Activated CD4-positive, alpha-beta T cell treated with anti-CD3 and anti-CD28 coated beads, Interleukin-2, Interleukin-6, amounts not matched to agents 100 ng/mL and 50 ng/mL, durations not matched to agents 16 hours and 8 hours (primary cell): ENCODE measurements at regions not wholly inside any gene's neighbourhood (a gene's known extent, or its start where the extent isn't known, plus 50 kb on each side); places are given as distances from the start of the nearest gene placed in this dataset.

Source experiments
- DNase-seq: peaks from one replicate; pipeline ENCODE4 v3.0.0-alpha.2; 2020

- no peak for DNase-seq
Measured at GRCh38 chr2:128498086-128498485, 179.4 kb upstream of the HS6ST1 start.

DNA sequence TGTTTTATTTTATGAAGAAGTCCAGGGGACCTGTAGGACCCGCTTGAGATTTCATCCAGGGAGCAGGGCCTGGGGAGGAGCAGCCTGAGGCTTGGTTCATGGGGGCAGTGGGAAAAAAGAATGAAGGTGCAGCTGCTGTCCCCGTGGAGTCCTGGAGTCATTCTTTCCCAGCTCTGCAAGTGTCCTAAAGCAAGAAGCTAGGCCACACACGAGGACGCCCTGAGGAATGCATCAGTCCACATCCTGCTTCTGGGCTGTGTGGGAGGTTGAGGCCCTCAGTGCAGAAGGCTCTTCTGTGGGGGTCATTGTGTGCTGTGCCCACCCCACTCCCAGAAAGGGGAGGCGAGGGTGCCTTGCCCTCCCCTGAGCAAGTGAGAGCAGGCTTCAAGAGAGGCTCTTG is 179.9 kb upstream of the HS6ST1 start:
- DNase-seq: no peak

- DNase-seq: no peak
Measured at GRCh38 chr2:128499367-128500137, 180.9 kb upstream of the HS6ST1 start.

GRCh38 chr2:128500138-128500800 is 181.6 kb upstream of the HS6ST1 start:
- no peak for DNase-seq

GRCh38 chr2:128501006-128501690 is 182.5 kb upstream of the HS6ST1 start:
- no peak for DNase-seq

DNA sequence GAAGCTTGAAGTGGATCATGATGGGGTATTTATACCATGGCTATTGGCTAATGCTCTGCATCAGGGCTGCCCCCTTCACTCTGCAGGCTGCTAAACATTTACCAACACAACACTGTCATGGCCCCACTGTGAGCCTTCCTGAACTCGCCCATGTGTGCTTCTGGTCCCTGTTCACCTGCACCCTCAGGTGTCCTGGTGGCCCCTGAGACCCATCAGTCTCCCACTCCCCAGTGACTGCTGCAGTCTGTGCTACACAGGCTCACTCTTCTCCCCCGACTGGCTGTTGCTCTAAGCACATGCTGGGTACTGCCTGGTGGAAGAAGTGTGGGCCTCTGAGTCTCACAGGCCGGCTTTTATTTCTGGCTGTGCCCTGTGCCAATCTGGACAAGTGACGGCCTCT is 183.0 kb upstream of the HS6ST1 start:
- DNase-seq: no peak

GRCh38 chr2:128502200-128502599 is 183.5 kb upstream of the HS6ST1 start:
- no peak for DNase-seq

- no peak for DNase-seq
Measured at GRCh38 chr2:128502638-128503246, 184.1 kb upstream of the HS6ST1 start.

- no peak for DNase-seq
Measured at GRCh38 chr2:128503399-128504245, 185.0 kb upstream of the HS6ST1 start.

DNA sequence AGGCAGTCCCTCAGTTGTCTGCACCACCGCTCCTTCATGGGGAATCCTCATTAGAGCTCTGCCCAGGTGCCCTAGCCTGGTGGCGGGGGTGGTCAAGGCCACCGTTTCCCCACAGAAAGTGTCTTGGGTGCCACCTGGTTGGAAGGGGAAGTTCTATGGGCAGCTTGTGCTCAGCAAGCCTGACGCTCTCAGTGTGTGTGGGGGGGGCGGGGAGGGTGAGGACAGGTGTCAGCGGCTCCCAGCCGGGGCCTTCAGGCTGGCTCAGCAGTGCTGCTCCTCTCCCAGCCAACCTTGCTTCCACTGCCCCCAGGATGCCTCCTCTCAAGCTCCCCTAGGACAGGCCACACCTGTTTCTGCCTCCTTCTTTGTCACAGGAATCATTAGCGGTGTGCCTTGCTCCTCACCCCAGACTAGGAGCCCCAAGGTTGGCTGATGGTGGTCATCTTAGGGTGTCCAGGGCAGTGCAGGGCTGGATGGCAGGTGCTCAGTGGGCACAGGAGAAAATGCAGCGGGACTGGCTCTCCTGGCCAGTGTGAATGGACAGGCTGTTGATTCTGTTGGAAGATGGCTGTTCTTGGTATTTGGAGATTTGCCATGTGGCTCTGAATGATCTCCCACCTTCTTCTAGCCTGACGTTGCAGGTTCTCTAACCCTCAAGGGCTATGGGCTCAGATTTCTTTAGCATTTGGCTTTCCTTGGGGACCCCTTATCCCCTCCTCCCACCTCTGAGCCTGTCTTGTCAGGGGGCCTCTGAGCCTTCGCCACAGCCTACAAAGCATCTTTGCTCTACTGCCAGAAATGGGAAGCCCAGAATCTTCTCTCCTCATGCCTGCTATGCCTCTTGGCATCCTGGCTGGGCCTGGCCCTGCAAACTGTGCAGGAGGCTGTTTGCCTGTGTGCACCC is 185.8 kb upstream of the HS6ST1 start:
- DNase-seq: no peak

GRCh38 chr2:128505150-128505490 is 186.5 kb upstream of the HS6ST1 start:
- no peak for DNase-seq

DNA sequence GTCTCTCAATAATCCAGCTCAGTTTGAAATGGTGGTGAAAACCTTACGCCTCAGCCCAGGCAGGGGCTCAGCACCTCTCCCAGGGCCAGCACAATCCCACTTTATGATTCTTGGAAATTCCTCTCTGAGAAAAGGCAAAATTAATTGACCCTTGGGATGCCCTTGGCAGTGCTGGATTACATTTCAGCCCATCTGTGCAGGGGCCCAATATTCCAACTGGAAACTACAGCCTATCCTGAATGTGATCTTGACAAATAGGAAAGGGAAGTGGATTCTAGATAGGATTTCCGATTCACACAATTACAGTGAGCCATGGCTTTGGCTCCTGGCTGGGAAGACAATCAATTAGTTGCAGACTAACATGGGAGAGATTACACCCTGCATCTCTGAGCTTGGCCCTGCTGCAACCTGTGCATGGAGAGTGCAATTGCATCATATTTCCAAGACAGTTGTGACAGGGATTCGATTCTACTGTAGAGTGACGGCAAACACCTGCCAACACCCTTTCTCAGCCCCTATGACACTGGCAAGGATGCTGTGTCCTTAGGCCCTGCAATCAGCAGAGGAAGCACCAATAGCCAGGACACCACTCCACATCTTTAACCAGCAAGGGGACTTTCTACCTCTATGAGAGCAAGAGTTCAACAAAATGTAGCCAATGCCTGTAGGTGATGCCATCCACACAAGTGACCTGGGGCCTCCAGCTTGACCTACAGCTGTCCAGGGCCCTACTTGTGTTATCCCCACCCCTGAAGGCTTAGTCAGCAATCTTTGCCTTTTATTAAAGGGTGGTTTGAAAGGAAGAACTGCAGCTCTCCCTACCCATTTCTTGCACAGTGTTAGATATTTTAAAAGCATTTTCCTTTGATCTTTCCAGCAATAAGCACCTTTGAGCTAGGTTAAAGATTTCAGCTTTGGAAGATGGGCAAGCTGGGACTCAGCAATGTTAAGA is 187.2 kb upstream of the HS6ST1 start:
- DNase-seq: no peak

DNA sequence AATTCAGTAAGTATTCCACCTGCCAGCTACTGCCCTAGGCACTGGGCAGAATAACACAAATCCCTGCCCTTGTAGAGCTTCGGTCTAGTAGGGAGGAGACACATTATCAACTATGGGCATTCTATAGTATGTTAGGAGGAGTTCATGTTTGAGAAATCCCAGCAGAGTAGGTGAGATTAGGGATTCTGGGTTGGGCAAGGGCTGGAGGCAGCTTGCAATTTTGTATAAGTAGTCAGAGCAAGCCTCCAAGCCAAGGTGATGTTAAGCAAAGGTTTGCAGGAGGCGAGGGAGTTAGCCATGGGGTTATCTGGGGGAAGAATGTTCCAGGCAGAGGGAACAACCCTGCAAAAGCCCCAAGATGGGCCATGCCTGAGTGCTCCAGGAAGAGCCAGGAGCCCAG is 187.9 kb upstream of the HS6ST1 start:
- DNase-seq: no peak

GRCh38 chr2:128510701-128511397 is 192.2 kb upstream of the HS6ST1 start:
- no peak for DNase-seq

- DNase-seq: no peak
Measured at GRCh38 chr2:128511731-128512378, 193.2 kb upstream of the HS6ST1 start.

DNA sequence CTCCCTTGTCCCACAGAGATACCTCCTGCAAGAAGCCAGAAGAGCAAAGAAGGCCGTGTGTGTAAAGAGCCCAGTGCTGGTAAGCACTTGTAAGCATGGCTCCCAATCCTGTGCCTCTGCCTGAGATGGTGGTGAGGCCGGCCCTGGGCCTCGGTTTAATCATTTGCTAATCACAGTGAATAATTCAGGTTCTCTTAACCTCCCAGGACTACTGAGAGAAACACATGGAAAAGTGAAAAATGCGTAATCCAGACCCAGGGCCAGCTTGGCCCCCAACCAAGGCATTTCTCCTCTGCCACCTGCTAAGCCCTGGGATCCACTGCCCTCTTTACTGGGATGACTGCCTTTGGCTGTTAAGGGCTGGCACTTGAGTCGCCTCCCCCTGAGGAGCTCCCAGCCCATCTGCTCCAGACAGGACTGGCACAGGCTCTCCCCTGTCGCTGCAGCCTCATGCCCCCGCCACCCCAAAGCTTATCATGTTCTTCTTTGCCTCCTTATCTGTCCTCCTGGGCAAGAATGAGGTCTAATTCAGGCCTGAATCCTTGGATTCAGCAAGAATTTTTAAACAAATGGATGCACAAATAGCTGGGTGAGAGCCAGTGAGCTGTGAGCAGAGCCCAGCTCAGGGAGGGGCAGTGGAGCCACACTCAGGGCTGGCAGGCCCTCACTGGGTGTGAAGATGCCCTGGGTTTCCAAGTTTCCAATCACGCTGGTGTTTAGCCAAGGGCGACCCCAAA is 193.9 kb upstream of the HS6ST1 start:
- DNase-seq: no peak

DNA sequence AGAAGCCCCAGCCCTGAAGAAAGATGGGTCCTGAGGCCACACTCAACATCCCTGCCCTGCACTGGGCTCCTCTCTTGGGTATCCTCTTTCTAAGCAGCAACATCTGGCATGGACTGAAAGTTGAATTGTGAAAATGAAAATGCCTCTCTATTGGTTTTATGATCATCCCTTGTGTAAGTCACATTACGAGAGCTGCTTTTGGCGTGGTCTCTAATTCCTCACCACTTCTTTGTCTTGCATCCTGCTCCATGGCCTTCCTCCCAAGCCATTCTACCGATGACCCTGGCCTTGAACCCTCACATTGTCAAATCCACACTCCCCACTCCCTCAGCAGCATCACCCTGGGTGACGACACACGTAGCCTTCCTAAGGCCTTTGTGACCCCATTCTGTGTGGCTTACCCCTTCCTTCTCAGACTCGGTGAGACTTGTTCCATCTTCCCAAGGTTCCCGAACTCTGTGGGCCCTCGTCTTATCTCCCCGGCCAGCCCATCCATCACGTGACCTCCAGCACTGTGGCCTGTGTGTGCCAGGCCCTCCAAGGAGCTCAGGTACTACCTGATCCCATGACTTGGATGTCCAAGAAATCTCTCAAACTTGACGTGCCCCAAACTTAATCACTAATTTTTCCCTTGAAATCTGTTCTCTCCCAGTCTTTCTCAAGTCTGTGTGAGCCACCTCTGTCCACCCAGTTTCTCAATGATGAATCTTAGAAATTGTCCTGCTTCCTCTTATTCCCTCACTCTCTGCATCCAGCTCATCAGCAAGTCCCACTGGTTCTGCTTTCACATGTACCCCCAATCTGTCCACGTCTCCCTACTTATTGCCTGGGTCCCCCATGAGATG is 194.7 kb upstream of the HS6ST1 start:
- DNase-seq: no peak

GRCh38 chr2:128513961-128514283 is 195.3 kb upstream of the HS6ST1 start:
- no peak for DNase-seq
